ENCODE measurements at regions not wholly inside any gene's neighbourhood (a gene's known extent, or its start where the extent isn't known, plus 50 kb on each side); places are given as distances from the start of the nearest gene placed in this dataset.

- Mint-ChIP-seq H3K9me3 (ENCODE audit: unreplicated experiment) (no peaks in the 10 kb centered on the region), H3K27me3 (ENCODE audit: unreplicated experiment) (no peaks in the 10 kb centered on the region), H3K4me3 (ENCODE audit: unreplicated experiment) (no peak overlapping the region), H3K36me3 (ENCODE audit: unreplicated experiment) (no peaks in the 10 kb centered on the region), H3K27ac (ENCODE audit: unreplicated experiment) (no peak overlapping the region), H3K4me1 (ENCODE audit: low read depth, unreplicated experiment) (no peaks in the 10 kb centered on the region)
- no peak for TF ChIP-seq CTCF (IDR thresholded peaks at IDR 0.05; ENCODE audit: partially characterized antibody, unreplicated experiment)
- DNase-seq: no peak
Measured at GRCh38 chr14:56963381-56963780, 153.1 kb upstream of the OTX2 start.

GRCh38 chr14:56962444-56963080 is 152.3 kb upstream of the OTX2 start:
- H3K36me3 Mint-ChIP-seq (ENCODE audit: unreplicated experiment): no peaks in the 10 kb centered on the region
- no peaks in the 10 kb centered on the region for H3K9me3 Mint-ChIP-seq (ENCODE audit: unreplicated experiment)
- H3K27me3 Mint-ChIP-seq (ENCODE audit: unreplicated experiment): no peaks in the 10 kb centered on the region
- no peak overlapping the region for H3K4me3 Mint-ChIP-seq (ENCODE audit: unreplicated experiment)
- TF ChIP-seq CTCF (IDR thresholded peaks at IDR 0.05; ENCODE audit: partially characterized antibody, unreplicated experiment): no peak
- H3K27ac Mint-ChIP-seq (ENCODE audit: unreplicated experiment): no peak overlapping the region
- no peaks in the 10 kb centered on the region for H3K4me1 Mint-ChIP-seq (ENCODE audit: low read depth, unreplicated experiment)
- no peak for DNase-seq

GRCh38 chr14:56959869-56960268 is 149.6 kb upstream of the OTX2 start:
- H3K9me3 Mint-ChIP-seq (ENCODE audit: unreplicated experiment): no peaks in the 10 kb centered on the region
- TF ChIP-seq CTCF (IDR thresholded peaks at IDR 0.05; ENCODE audit: partially characterized antibody, unreplicated experiment): no peak

GRCh38 chr14:56959121-56959520 is 148.8 kb upstream of the OTX2 start:
- Mint-ChIP-seq H3K4me3 (ENCODE audit: unreplicated experiment) (no peak overlapping the region), H3K27ac (ENCODE audit: unreplicated experiment) (no peak overlapping the region), H3K27me3 (ENCODE audit: unreplicated experiment) (no peaks in the 10 kb centered on the region), H3K4me1 (ENCODE audit: low read depth, unreplicated experiment) (no peaks in the 10 kb centered on the region), H3K9me3 (ENCODE audit: unreplicated experiment) (no peaks in the 10 kb centered on the region), H3K36me3 (ENCODE audit: unreplicated experiment) (no peaks in the 10 kb centered on the region)
- DNase-seq: no peak
- no peak for TF ChIP-seq CTCF (IDR thresholded peaks at IDR 0.05; ENCODE audit: partially characterized antibody, unreplicated experiment)

More at GRCh38 chr14:56959869-56960268, 149.6 kb upstream of the OTX2 start:
- no peaks in the 10 kb centered on the region for H3K36me3 Mint-ChIP-seq (ENCODE audit: unreplicated experiment)
- no peak overlapping the region for H3K27ac Mint-ChIP-seq (ENCODE audit: unreplicated experiment)
- no peak for DNase-seq
- H3K27me3 Mint-ChIP-seq (ENCODE audit: unreplicated experiment): no peaks in the 10 kb centered on the region
- H3K4me1 Mint-ChIP-seq (ENCODE audit: low read depth, unreplicated experiment): no peaks in the 10 kb centered on the region
- no peak overlapping the region for H3K4me3 Mint-ChIP-seq (ENCODE audit: unreplicated experiment)

- Mint-ChIP-seq H3K9me3 (ENCODE audit: unreplicated experiment) (no peaks in the 10 kb centered on the region), H3K36me3 (ENCODE audit: unreplicated experiment) (no peaks in the 10 kb centered on the region), H3K27ac (ENCODE audit: unreplicated experiment) (no peak overlapping the region), H3K27me3 (ENCODE audit: unreplicated experiment) (no peaks in the 10 kb centered on the region), H3K4me3 (ENCODE audit: unreplicated experiment) (no peak overlapping the region), H3K4me1 (ENCODE audit: low read depth, unreplicated experiment) (no peaks in the 10 kb centered on the region)
- no peak for TF ChIP-seq CTCF (IDR thresholded peaks at IDR 0.05; ENCODE audit: partially characterized antibody, unreplicated experiment)
- DNase-seq: no peak
Measured at GRCh38 chr14:56956182-56956581, 145.9 kb upstream of the OTX2 start.
